Epithelial cell of proximal tubule (primary cell): ENCODE measurements at regions not wholly inside any gene's neighbourhood (a gene's known extent, or its start where the extent isn't known, plus 50 kb on each side); places are given as distances from the start of the nearest gene placed in this dataset.

Source experiments
- DNase-seq: peaks from one replicate; pipeline ENCODE4 v3.0.0-alpha.2; 2011; ENCODE audit warnings: low read depth
- H3K4me3 ChIP-seq: 2 replicates; pipeline ENCODE4 v1.5.1; 2011; ENCODE audit warnings: low read depth, mild to moderate bottlenecking, low read length
- CTCF ChIP-seq: conservative IDR thresholded peaks from 2 replicates; pipeline ENCODE4 v1.5.1; 2012; ENCODE audit warnings: low read depth, mild to moderate bottlenecking, low read length

GRCh38 chr10:9416331-9416730, 1361.8 kb downstream of the GATA3 start:
- H3K4me3 ChIP-seq: no peak overlapping the region
- TF ChIP-seq CTCF: no peak
- DNase-seq: no peak

- DNase-seq: no peak
- no peak for TF ChIP-seq CTCF
- no peak overlapping the region for H3K4me3 ChIP-seq
These were observed 1365.3 kb downstream of the GATA3 start for GRCh38 chr10:9419757-9420156.

- H3K4me3 ChIP-seq: no peak overlapping the region
- TF ChIP-seq CTCF: no peak
- no peak for DNase-seq
These were observed 1372.7 kb downstream of the GATA3 start for GRCh38 chr10:9427209-9427608.

GRCh38 chr10:9437131-9437530, 1382.6 kb downstream of the GATA3 start:
- no peak overlapping the region for H3K4me3 ChIP-seq
- DNase-seq: no peak
- no peak for TF ChIP-seq CTCF

- H3K4me3 ChIP-seq: no peak overlapping the region
- DNase-seq: no peak
- no peak for TF ChIP-seq CTCF
These were observed 1389.3 kb downstream of the GATA3 start for GRCh38 chr10:9443758-9444157.

GRCh38 chr10:9449530-9449929, 1395.0 kb downstream of the GATA3 start:
- no peak for DNase-seq
- no peak for TF ChIP-seq CTCF

GRCh38 chr10:9450801-9451200, 1396.3 kb downstream of the GATA3 start:
- TF ChIP-seq CTCF: no peak
- DNase-seq: no peak
- H3K4me3 ChIP-seq: no peak overlapping the region

More at GRCh38 chr10:9449530-9449929, 1395.0 kb downstream of the GATA3 start:
- H3K4me3 ChIP-seq: no peak overlapping the region
